ENCODE measurements at regions not wholly inside any gene's neighbourhood (a gene's known extent, or its start where the extent isn't known, plus 50 kb on each side); places are given as distances from the start of the nearest gene placed in this dataset.

- ATAC-seq (replicated peaks; ENCODE audit: extremely low read depth, poor library complexity, severe bottlenecking) (peak; percentile 69), DNase-seq (ENCODE audit: low spot score in 2 of 2) (peak; percentile 26 to 43)
- Mint-ChIP-seq H3K9me3 (no peaks in the 10 kb centered on the region), H3K4me1 (peaks cover 62% of the 10 kb centered on the region), H3K27me3 (no peaks in the 10 kb centered on the region), H3K27ac (ENCODE audit: low read depth) (peak overlapping the region; percentile 90), H3K36me3 (ENCODE audit: insufficient read depth) (peaks cover 8% of the 10 kb centered on the region), H3K4me3 (peak overlapping the region; percentile 59)
Measured at GRCh38 chr14:76929927-76930326, 98.6 kb downstream of the IRF2BPL start.

GRCh38 chr14:76927971-76928700 lies 100.4 kb downstream of the IRF2BPL start:
- no peak for DNase-seq (ENCODE audit: low spot score in 2 of 2)
- H3K4me1 Mint-ChIP-seq = peaks cover 69% of the 10 kb centered on the region
- ATAC-seq (replicated peaks; ENCODE audit: extremely low read depth, poor library complexity, severe bottlenecking) = no peak
- no peaks in the 10 kb centered on the region for H3K9me3 Mint-ChIP-seq
- H3K27me3 Mint-ChIP-seq = no peaks in the 10 kb centered on the region
- no peak overlapping the region for H3K4me3 Mint-ChIP-seq
- H3K27ac Mint-ChIP-seq (ENCODE audit: low read depth) = peak overlapping the region; percentile 83
- H3K36me3 Mint-ChIP-seq (ENCODE audit: insufficient read depth) = peaks cover 8% of the 10 kb centered on the region

DNA sequence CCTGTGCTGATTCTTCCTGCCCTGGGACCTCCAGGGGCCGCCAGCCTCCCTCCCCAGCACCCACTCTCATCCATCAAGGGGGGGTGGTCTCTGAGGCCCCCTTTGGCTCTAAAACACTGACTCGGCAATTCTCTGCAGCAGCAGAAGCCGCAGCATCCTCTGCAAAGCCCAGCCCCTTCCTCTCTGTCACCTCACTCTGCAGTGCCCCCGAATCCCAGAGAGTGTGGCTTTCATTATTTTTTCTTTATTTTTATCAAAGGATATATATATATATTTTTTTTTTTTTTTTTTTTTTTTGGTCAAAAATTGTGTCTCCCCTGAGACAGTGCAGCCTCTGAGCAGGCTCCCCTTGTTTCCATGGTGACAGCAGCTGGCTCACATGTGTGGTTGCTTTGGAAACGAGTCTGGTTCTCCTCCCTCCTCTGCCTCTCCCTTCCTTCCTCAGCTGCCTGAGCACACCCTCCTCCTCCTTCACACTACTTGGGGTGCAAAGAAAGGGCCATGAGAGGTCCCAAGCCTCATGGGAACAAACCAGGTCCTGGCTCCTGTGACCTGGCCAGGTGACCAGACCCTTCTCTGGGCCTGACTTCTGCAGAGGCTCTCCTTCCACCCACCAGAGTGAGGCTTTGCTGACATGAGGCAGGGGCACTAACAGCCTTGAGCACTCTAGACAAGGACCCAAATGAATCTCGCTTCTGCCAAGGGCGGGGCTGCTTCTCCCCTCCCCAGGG lies 100.5 kb downstream of the LRRC74A start:
- Mint-ChIP-seq H3K4me1 (peaks cover 57% of the 10 kb centered on the region), H3K4me3 (peak overlapping the region; percentile 58), H3K27me3 (no peaks in the 10 kb centered on the region), H3K9me3 (no peaks in the 10 kb centered on the region), H3K36me3 (ENCODE audit: insufficient read depth) (peaks cover 8% of the 10 kb centered on the region), H3K27ac (ENCODE audit: low read depth) (peak overlapping the region; percentile 83)
- DNase-seq (ENCODE audit: low spot score in 2 of 2) (peak; percentile 26 to 55), ATAC-seq (replicated peaks; ENCODE audit: extremely low read depth, poor library complexity, severe bottlenecking) (peak; percentile 68)

GRCh38 chr14:76925097-76925441 lies 98.9 kb downstream of the LRRC74A start:
- ATAC-seq (replicated peaks; ENCODE audit: extremely low read depth, poor library complexity, severe bottlenecking) = no peak
- Mint-ChIP-seq H3K9me3 (no peaks in the 10 kb centered on the region), H3K27ac (ENCODE audit: low read depth) (no peak overlapping the region), H3K4me3 (no peak overlapping the region), H3K27me3 (no peaks in the 10 kb centered on the region), H3K4me1 (peaks cover 47% of the 10 kb centered on the region), H3K36me3 (ENCODE audit: insufficient read depth) (peaks cover 8% of the 10 kb centered on the region)
- no peak for DNase-seq (ENCODE audit: low spot score in 2 of 2)

- Mint-ChIP-seq H3K4me1 (peaks cover 42% of the 10 kb centered on the region), H3K36me3 (ENCODE audit: insufficient read depth) (peaks cover 8% of the 10 kb centered on the region), H3K27me3 (no peaks in the 10 kb centered on the region), H3K4me3 (no peak overlapping the region), H3K9me3 (no peaks in the 10 kb centered on the region), H3K27ac (ENCODE audit: low read depth) (no peak overlapping the region)
- ATAC-seq (replicated peaks; ENCODE audit: extremely low read depth, poor library complexity, severe bottlenecking) (no peak), DNase-seq (ENCODE audit: low spot score in 2 of 2) (no peak)
Measured at GRCh38 chr14:76924371-76925096, 98.3 kb downstream of the LRRC74A start.

- no peak overlapping the region for H3K27ac Mint-ChIP-seq (ENCODE audit: low read depth)
Measured at GRCh38 chr14:76923431-76924370, 97.5 kb downstream of the LRRC74A start.

DNA sequence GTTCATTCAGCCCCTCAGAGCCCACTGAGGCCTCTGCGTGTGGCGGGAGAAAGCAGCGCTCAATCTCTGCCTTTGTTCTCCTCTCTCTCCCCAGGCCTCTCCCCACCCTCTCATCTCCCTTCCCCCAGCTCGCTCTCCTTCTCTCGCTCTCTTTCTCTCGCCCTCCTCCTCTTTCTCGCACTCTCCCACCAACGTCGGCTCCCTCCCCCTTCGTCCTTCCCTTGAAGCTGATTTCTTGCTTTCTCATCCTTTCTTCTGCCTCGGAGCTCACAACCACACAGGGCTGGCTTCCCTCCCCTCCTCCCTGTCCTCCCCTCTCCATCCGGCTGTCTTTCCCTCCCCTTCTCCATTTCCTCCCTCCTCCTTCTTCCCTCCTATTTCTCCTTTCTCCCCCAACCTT lies 96.4 kb downstream of the LRRC74A start:
- H3K27me3 Mint-ChIP-seq = no peaks in the 10 kb centered on the region

More at GRCh38 chr14:76923431-76924370, 97.5 kb downstream of the LRRC74A start:
- DNase-seq (ENCODE audit: low spot score in 2 of 2) (no peak), ATAC-seq (replicated peaks; ENCODE audit: extremely low read depth, poor library complexity, severe bottlenecking) (no peak)
- peaks cover 7% of the 10 kb centered on the region for H3K36me3 Mint-ChIP-seq (ENCODE audit: insufficient read depth)
- H3K9me3 Mint-ChIP-seq = no peaks in the 10 kb centered on the region
- no peak overlapping the region for H3K4me3 Mint-ChIP-seq
- no peaks in the 10 kb centered on the region for H3K27me3 Mint-ChIP-seq
- H3K4me1 Mint-ChIP-seq = peaks cover 40% of the 10 kb centered on the region

DNA sequence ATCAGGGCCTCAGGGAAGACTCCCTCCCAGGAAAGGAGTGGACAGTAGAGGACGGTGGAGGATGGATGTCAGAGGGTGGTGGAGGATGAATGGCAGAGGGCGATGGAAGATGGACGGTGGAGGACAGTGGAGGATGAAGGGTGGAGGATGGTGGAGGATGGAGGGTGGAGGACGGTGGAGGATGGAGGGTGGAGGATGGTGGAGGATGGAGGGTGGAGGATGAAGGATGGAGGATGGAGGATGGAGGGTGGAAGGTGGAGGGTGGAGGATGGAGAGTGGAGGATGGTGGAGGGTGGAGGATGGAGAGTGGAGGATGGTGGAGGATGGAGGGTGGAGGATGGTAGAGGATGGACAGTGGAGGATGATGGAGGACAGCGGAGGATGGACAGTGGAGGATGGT lies 95.9 kb downstream of the LRRC74A start:
- ATAC-seq (replicated peaks; ENCODE audit: extremely low read depth, poor library complexity, severe bottlenecking) = no peak
- H3K27ac Mint-ChIP-seq (ENCODE audit: low read depth) = no peak overlapping the region
- no peaks in the 10 kb centered on the region for H3K9me3 Mint-ChIP-seq
- H3K4me1 Mint-ChIP-seq = peaks cover 28% of the 10 kb centered on the region
- no peak for DNase-seq (ENCODE audit: low spot score in 2 of 2)
- no peak overlapping the region for H3K4me3 Mint-ChIP-seq
- H3K27me3 Mint-ChIP-seq = no peaks in the 10 kb centered on the region
- peaks cover 7% of the 10 kb centered on the region for H3K36me3 Mint-ChIP-seq (ENCODE audit: insufficient read depth)

More for the DNA sequence above, 96.4 kb downstream of the LRRC74A start:
- DNase-seq (ENCODE audit: low spot score in 2 of 2) = no peak
- Mint-ChIP-seq H3K4me1 (peaks cover 33% of the 10 kb centered on the region), H3K36me3 (ENCODE audit: insufficient read depth) (peaks cover 7% of the 10 kb centered on the region), H3K4me3 (no peak overlapping the region), H3K27ac (ENCODE audit: low read depth) (no peak overlapping the region), H3K9me3 (no peaks in the 10 kb centered on the region)
- ATAC-seq (replicated peaks; ENCODE audit: extremely low read depth, poor library complexity, severe bottlenecking) = no peak

GRCh38 chr14:76921088-76921399 lies 94.8 kb downstream of the LRRC74A start:
- H3K4me1 Mint-ChIP-seq = peaks cover 18% of the 10 kb centered on the region
- no peak for ATAC-seq (replicated peaks; ENCODE audit: extremely low read depth, poor library complexity, severe bottlenecking)
- no peak for DNase-seq (ENCODE audit: low spot score in 2 of 2)
- no peaks in the 10 kb centered on the region for H3K36me3 Mint-ChIP-seq (ENCODE audit: insufficient read depth)
- H3K27ac Mint-ChIP-seq (ENCODE audit: low read depth) = no peak overlapping the region
- no peaks in the 10 kb centered on the region for H3K27me3 Mint-ChIP-seq
- no peak overlapping the region for H3K4me3 Mint-ChIP-seq
- H3K9me3 Mint-ChIP-seq = no peaks in the 10 kb centered on the region

DNA sequence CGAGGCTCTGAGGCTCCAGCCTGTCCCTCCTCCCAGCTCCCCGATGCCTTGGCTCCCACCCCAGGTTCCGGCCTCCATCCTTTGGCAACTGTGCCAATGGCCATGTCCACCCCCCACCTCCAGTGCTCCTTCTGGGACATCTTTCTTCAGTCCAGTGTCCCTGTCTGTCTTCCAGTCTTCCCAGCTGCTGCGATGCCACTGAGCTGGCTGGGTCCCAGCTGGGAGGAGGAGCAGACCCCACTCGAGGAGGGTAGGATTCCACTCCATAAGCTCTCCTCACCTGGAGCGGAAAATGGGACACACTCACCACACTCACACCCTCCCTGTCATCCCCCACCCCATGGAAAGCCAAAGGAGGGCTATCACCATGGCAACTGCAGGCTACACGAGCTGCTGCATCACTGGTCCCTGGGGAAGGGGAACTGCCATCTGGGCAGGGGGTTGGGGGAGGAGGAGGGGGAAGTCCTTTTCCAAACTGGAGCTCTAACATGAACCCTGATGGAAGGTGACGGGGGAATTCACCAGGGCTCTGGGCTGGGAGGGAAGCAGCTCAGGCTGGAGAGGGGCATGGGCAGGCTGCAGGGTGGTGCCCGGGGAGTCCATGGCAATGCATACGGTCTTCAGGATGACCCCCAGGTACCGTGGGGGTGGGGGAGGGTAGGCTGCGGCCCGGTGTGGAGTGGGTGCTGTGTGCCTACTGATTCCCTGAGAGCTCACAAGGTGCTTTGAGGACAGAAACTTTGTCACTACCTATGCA lies 94.3 kb downstream of the LRRC74A start:
- no peaks in the 10 kb centered on the region for H3K9me3 Mint-ChIP-seq
- no peak overlapping the region for H3K4me3 Mint-ChIP-seq
- peak overlapping the region; percentile 32 for H3K27ac Mint-ChIP-seq (ENCODE audit: low read depth)
- DNase-seq (ENCODE audit: low spot score in 2 of 2) (no peak), ATAC-seq (replicated peaks; ENCODE audit: extremely low read depth, poor library complexity, severe bottlenecking) (no peak)
- H3K36me3 Mint-ChIP-seq (ENCODE audit: insufficient read depth) = no peaks in the 10 kb centered on the region
- no peaks in the 10 kb centered on the region for H3K27me3 Mint-ChIP-seq
- H3K4me1 Mint-ChIP-seq = peaks cover 13% of the 10 kb centered on the region

GRCh38 chr14:76919431-76920330 lies 93.5 kb downstream of the LRRC74A start:
- Mint-ChIP-seq H3K4me1 (peaks cover 5% of the 10 kb centered on the region), H3K9me3 (no peaks in the 10 kb centered on the region), H3K27ac (ENCODE audit: low read depth) (peak overlapping the region; percentile 32), H3K4me3 (no peak overlapping the region), H3K27me3 (no peaks in the 10 kb centered on the region), H3K36me3 (ENCODE audit: insufficient read depth) (no peaks in the 10 kb centered on the region)
- ATAC-seq (replicated peaks; ENCODE audit: extremely low read depth, poor library complexity, severe bottlenecking) = peak; percentile 35
- no peak for DNase-seq (ENCODE audit: low spot score in 2 of 2)

Data from central memory CD8-positive, alpha-beta T cell (primary cell).